NCI-H128 (cell line): ENCODE measurements at regions not wholly inside any gene's neighbourhood (a gene's known extent, or its start where the extent isn't known, plus 50 kb on each side); places are given as distances from the start of the nearest gene placed in this dataset.

Experiments used
- DNase-seq: peaks from one replicate; lab custom pipeline; 2025; ENCODE audit not compliant: unreplicated experiment; lab: John Stamatoyannopoulos, UW

- no peak for DNase-seq
Measured at GRCh38 chr2:19684516-19684915, 217.3 kb downstream of the TTC32 start.

DNA sequence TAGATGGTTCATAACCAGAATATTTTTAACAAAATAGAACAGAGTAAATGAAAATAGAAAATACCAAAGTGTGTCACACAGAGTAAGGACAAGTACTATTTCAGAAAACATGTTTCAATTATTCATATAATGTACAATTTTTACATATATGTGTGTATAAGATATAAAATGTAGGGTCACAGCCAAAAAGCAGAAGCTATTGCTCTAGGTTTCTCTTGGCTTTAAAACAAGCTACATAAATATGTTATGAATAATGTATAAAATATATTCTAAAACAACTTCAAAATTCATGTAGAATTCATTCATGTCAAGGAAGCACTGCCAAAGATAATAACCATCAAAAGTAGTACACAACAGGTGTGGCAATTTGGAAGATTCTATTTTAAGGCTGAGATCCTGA is 218.2 kb downstream of the TTC32 start:
- DNase-seq = no peak

DNA sequence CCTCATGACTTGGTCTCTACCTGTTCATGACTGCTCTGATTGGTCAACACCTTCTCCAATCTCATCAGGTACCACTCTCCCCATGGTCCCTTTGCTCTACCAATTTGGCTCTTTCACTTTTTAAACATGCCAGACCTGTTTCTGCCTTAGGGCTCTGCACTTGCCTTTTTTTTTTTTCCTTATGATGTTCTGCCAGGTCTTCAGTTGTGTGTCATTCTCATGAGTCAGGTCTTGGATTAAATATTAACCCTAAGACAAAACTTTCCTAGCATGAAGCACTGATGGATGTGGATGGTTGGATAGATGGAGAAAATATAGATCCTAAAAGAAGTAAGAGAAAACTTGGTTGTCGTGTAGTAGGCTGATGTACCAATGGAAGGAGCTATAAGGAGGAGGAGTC is 219.3 kb downstream of the TTC32 start:
- no peak for DNase-seq

DNA sequence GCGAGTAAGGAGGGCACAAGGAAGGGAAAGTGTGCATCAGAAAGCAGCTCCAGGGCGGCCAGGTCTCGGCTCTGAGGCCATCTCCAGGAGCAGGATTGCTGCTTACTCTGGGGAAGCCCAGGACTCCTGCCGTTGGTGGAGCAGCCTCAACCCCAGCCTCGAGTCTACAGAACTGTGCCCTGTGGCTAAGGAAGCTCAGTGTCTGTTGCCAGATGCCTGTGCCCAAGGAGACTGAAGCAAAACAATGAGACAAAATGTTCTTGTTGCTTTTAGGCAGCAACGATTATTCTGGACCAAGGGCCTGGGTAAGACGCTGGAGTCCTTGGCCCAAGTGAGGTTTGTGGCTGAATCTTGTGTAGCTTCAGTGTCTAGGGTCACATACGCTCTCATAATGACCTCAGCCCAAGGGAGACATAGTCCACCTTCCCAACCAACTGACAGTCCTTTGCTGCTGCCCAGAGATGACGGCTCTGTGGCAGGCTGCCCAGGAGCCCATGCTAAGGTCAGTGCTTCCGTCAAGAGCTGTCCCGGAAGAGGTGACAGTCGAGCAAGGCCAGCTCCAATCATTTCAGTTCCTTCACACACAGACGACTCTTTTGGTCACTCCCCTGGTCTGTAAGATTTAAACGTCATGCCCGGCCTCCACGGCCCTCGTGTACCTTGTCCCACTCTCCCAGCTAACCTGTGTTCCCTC is 223.8 kb downstream of the TTC32 start:
- no peak for DNase-seq

DNA sequence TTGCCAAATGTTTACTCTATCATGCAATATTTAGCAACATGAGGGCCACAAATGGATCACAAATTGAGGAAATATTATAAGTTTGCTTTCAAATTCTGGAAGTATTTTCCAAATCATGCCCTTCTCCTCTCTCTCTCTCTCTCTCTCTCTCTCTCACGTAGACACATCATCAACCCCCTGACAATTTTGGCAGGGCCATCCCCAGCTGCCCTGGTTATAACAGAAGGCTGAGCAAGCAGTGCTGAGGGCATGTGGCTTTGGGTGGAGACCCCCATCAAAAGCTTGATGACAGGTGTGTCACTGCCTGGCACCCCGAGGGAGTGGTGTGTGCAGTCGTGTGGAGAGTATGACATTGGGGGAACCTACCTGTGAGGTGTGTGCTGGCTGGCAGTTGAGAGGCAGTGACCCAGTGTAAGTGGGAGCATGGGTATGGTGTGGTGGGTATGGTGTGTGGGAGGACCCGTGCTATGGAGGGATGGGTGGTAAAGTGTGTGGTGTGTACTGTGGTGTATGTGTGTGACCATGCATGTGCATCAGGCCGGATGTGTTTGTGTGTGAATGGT is 224.5 kb downstream of the TTC32 start:
- no peak for DNase-seq

- DNase-seq = no peak
Measured at GRCh38 chr2:19676770-19677169, 225.0 kb downstream of the TTC32 start.

GRCh38 chr2:19675856-19676460 is 225.8 kb downstream of the TTC32 start:
- DNase-seq = no peak

GRCh38 chr2:19675003-19675629 is 226.7 kb downstream of the TTC32 start:
- DNase-seq = no peak

DNA sequence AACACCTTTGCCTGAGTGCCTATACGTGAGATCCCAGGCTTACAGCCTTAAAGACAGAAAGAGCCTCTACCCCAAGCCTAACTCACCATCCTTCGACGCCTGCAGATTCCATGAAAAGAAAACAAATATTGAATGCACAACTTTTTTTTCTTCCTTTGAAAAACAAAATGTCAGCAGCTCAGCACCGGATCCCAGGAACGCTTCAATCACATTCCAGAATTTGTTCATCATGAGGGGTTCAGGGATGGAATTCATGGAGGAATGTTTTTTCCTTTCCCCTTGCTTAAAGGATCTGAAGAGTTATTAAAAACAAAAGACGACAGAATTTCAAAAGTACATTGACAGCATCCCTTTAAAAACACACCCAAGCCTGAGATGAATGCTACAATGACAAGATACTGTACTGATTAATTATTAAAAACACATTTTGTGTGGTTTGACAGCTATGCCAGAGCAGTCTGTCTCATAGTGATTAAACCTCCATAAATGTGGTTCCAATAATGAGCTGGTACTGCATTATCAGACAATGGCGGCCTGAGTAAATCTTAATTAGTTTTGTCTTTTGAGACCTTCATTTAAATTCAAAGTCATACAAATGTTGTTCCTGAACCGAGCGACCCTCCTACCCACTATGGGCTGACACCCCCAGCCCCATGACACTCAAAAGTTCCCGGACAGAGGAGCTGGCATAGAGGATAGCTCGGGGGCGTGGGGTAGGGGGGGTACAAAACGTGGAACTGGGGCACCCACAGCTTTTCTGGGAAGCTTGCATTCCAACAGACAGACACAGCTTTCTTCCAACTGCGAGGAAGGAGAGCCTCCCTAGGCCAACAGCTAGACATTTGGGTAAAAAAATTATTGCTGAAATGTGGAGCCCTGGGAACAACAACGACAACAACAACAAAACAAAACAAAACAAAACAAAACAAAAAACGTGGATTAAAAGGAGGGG is 227.5 kb downstream of the TTC32 start:
- no peak for DNase-seq

GRCh38 chr2:19673213-19673791 is 228.5 kb downstream of the TTC32 start:
- no peak for DNase-seq

DNA sequence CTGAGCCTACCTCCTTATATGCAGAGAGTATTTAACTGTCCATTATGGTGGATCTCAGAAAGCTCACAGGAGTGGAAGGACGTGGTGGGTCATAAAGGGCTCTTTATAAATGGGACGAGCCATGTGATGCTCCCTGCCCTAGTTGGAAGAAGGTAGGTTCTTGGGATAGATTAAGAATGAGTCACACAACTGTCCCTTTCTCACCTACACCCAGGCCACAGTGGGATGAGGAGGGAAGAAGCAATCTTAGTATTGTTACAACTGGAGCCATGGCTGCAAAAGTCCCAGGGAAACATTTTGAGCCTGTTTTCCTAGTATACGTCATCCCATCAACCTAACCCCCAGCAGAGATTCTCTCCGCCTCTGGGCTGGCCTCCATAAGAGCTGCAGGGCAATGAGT is 229.9 kb downstream of the TTC32 start:
- DNase-seq = no peak

- DNase-seq = no peak
Measured at GRCh38 chr2:19671311-19671710, 230.5 kb downstream of the TTC32 start.

DNA sequence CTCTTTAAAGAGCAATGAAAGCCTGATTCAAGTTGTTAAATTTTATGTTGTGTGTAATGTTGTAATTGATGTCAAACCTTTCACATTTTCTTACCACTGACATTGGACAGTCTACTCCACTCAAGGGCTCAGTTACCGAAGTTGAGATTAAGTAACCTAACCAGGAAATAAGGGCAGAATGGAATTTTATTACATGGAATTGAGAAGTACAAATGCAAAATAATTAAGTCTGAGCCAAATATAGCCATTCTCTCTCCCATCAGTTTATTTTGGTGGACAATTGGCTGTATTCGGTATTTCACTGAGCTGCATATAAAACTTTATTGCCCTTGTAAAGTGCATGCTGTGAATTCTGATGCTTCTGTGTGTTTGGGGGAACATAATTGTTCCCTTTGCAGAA is 231.5 kb downstream of the TTC32 start:
- no peak for DNase-seq

DNA sequence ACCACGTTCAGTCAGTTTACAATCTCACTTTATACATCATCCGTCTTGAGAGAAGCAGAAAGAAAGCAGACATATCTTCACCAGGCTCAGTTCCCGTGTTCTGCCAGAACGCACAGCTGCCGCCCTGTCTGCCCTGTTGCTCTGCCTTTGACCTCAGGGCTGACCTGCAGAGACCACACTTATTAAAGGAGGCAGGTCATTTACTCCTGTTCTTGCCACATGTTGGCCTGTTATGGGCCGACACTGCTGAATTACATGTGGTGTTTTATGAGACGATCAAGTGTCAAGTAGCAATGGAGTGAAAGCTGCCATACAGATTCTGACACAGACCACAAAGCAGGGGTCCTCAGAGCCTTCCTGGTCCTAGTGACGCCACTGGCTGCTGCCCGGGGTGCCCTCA is 232.2 kb downstream of the TTC32 start:
- no peak for DNase-seq

GRCh38 chr2:19669126-19669525 is 232.7 kb downstream of the TTC32 start:
- no peak for DNase-seq

DNA sequence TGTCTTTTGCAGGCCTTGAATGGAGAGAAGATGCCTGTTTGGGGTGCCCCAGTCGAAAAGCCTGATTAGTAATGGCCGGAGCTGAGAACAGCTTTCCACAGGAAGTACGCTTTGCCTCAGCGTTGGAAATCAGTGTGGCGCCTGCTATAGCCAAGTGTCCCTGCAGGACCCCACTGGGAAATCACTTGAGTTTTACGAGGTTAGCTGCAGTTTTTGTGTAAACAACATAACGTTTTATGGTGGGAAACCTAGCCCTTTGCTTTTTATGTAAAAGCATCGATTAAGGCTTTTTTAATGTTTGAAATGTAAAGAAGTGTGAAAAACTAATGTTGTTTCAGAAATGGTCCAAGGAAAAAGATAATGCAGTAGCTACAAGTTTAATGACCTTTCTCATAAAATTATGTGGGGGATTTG is 234.2 kb downstream of the TTC32 start:
- no peak for DNase-seq

DNA sequence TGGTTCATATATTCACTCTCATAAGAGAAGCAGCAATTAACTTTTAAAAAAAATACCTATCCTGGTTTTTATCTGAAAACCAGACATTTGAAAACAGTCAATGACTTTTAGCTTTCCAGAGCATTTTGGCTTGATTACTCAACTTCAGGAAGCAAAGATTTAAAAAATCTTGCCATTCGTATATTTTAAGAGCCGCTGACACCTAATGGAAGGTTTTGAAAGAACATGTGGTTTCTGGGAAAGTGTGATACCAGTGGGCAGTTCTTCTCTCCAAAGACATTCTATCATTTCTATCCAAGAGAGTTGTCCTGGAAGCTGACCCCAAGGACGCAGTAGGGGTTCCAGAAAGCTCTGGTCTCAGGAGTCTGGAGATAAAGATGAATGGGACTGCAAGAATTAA is 234.7 kb downstream of the TTC32 start:
- no peak for DNase-seq

- no peak for DNase-seq
Measured at GRCh38 chr2:19664646-19665045, 237.1 kb downstream of the TTC32 start.

- DNase-seq = no peak
Measured at GRCh38 chr2:19659024-19659792, 242.6 kb downstream of the TTC32 start.

GRCh38 chr2:19656011-19656410 is 245.8 kb downstream of the TTC32 start:
- DNase-seq = no peak
